Parathyroid adenoma (tissue), 2 donors: ENCODE measurements at regions not wholly inside any gene's neighbourhood (a gene's known extent, or its start where the extent isn't known, plus 50 kb on each side); places are given as distances from the start of the nearest gene placed in this dataset.

Source experiments
- H2AFZ ChIP-seq: fragments of 300-600 bp; sonication (generic); one replicate; pipeline ENCODE4 v1.7.0; 2017; ENCODE audit warnings: antibody characterized with exemption, mild to moderate bottlenecking
- H3K27ac ChIP-seq: fragments of 300-600 bp; sonication (generic); one replicate; pipeline ENCODE4 v1.7.0; 2017
- H3K27me3 ChIP-seq: fragments of 300-600 bp; sonication (generic); one replicate; pipeline ENCODE4 v1.7.0; 2017; ENCODE audit warnings: low read length; ENCODE audit not compliant: control insufficient read depth, insufficient read depth
- H3K36me3 ChIP-seq: fragments of 300-600 bp; sonication (generic); one replicate; pipeline ENCODE4 v1.7.0; 2017; ENCODE audit warnings: low read length; ENCODE audit not compliant: control insufficient read depth, insufficient read depth
- H3K4me1 ChIP-seq: fragments of 300-600 bp; sonication (generic); one replicate; pipeline ENCODE4 v1.7.0; 2017; ENCODE audit warnings: control low read depth
- H3K4me2 ChIP-seq: fragments of 300-600 bp; sonication (generic); one replicate; pipeline ENCODE4 v1.7.0; 2017; ENCODE audit warnings: low read length
- H3K4me3 ChIP-seq: fragments of 300-600 bp; sonication (generic); one replicate; pipeline ENCODE4 v1.7.0; 2017; ENCODE audit warnings: low read depth, low read length
- H3K79me2 ChIP-seq: fragments of 300-600 bp; sonication (generic); one replicate; pipeline ENCODE4 v1.7.0; 2017; ENCODE audit warnings: control low read depth
- H3K9ac ChIP-seq: fragments of 300-600 bp; sonication (generic); one replicate; pipeline ENCODE4 v1.7.0; 2017; ENCODE audit warnings: mild to moderate bottlenecking
- H3K9me3 ChIP-seq: fragments of 300-600 bp; sonication (generic); one replicate; pipeline ENCODE4 v1.7.0; 2017; ENCODE audit warnings: low read length; ENCODE audit not compliant: control insufficient read depth
- CTCF ChIP-seq: fragments of 300-600 bp; sonication (generic); IDR thresholded peaks from one replicate; pipeline ENCODE4 v1.7.0; 2017; ENCODE audit warnings: antibody characterized with exemption, mild to moderate bottlenecking
- donor health status: primary hyperparathyroidism.

- Histone ChIP-seq H3K4me3 (no peak overlapping the region), H3K4me2 (no peak overlapping the region), H3K9ac (no peak overlapping the region), H3K79me2 (no peaks in the 10 kb centered on the region), H2AFZ (no peak overlapping the region), H3K36me3 (no peaks in the 10 kb centered on the region), H3K9me3 (no peaks in the 10 kb centered on the region), H3K4me1 (peaks cover 2% of the 10 kb centered on the region), H3K27ac (no peak overlapping the region), H3K27me3 (no peaks in the 10 kb centered on the region)
- no peak for TF ChIP-seq CTCF
Observed at GRCh38 chr20:63099456-63100173, 92.9 kb upstream of the BHLHE23 start.

DNA sequence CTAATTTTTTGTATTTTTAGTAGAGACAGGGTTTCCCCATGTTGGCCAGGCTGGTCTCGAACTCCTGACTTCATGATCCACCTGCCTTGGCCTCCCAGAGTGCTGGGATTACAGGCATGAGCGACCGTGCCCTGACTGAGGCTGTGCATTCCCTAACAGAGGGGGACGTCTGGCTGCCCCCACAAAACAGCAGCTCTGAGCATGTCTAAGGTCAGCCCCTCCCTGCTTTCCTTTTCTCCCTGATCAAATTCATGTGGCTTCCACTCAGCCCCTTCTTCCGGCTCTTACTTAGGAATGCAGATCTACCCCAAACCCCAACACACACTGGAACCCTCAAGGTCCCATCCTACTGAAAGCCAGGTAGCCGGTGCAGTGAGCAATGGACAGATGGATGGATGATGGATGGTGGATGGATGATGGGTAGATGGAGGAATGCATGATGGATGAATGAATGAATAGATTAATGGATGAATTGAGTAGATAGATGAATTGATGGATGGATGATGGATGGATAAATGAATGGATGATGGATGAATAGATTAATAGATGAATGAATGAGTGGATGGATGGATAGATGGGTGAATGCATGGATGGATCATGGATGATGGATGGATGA, 91.5 kb upstream of the BHLHE23 start:
- Histone ChIP-seq H3K36me3 (no peaks in the 10 kb centered on the region), H3K79me2 (no peaks in the 10 kb centered on the region), H3K27ac (no peak overlapping the region), H3K4me3 (no peak overlapping the region), H3K9ac (no peak overlapping the region), H3K4me1 (no peaks in the 10 kb centered on the region), H3K9me3 (no peaks in the 10 kb centered on the region), H3K27me3 (no peaks in the 10 kb centered on the region), H2AFZ (no peak overlapping the region), H3K4me2 (no peak overlapping the region)
- no peak for TF ChIP-seq CTCF

DNA sequence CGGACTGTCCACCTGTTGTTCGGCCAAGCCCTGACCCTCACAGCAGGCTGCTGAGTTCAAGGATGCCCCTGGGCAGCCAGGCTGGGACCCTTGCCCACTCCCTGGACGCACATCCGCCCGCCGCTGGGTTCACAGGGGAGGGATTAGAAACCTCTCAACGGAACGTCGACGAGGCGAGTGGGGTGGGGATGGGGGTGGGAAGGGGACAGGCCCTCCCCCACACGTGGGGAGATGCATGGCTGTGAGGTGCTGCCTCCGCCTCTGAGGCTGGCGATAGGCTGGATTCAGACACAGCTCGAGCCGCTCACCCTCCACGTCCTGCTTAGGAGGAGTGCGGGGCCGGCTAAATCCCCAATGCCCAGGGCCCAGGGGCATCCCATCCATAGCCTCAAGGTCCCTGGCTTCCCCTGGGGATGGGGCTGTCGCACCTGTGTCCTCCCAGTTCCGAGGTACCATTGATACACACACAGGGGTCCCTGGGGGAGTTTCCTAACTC, 90.6 kb upstream of the BHLHE23 start:
- Histone ChIP-seq H3K27ac (no peak overlapping the region), H3K9ac (no peak overlapping the region), H3K9me3 (no peaks in the 10 kb centered on the region), H3K4me3 (no peak overlapping the region), H3K4me2 (no peak overlapping the region), H3K4me1 (no peaks in the 10 kb centered on the region), H2AFZ (no peak overlapping the region), H3K36me3 (no peaks in the 10 kb centered on the region), H3K27me3 (no peaks in the 10 kb centered on the region), H3K79me2 (no peaks in the 10 kb centered on the region)
- TF ChIP-seq CTCF = no peak

GRCh38 chr20:63096681-63097335, 90.0 kb upstream of the BHLHE23 start:
- Histone ChIP-seq H3K9ac (no peak overlapping the region), H3K4me2 (no peak overlapping the region), H3K79me2 (no peaks in the 10 kb centered on the region), H3K4me3 (no peak overlapping the region), H3K27me3 (no peaks in the 10 kb centered on the region), H3K4me1 (no peaks in the 10 kb centered on the region), H3K27ac (no peak overlapping the region), H3K36me3 (no peaks in the 10 kb centered on the region), H2AFZ (no peak overlapping the region), H3K9me3 (no peaks in the 10 kb centered on the region)
- no peak for TF ChIP-seq CTCF
